B cell (primary cell): ENCODE measurements at regions not wholly inside any gene's neighbourhood (a gene's known extent, or its start where the extent isn't known, plus 50 kb on each side); places are given as distances from the start of the nearest gene placed in this dataset.
"Not testable (repeated sequence)": the region's sequence is repeated elsewhere in the genome, so short reads cannot be mapped to it uniquely, and the experiment has no call there.

ENCODE experiments used
- ATAC-seq: fragments of 200-7000 bp; cut with Tn5 transposase; one replicate; pipeline ENCODE4 v1.10.0; 2021; ENCODE audit warnings: low read depth, mild to moderate bottlenecking, moderate number of reproducible peaks, moderate library complexity
- CTCF ChIA-PET: fragments of 350-600 bp; sonication (Branson Sonifier 250); formaldehyde crosslinking; loops from one replicate; lab custom pipeline; 2021; ENCODE audit warnings: antibody characterized with exemption, inconsistent platforms; lab: Charles Lee
- POLR2A ChIA-PET: fragments of 350-600 bp; sonication (Branson Sonifier 250); formaldehyde crosslinking; loops from one replicate; lab custom pipeline; 2021; ENCODE audit warnings: antibody characterized with exemption; lab: Charles Lee
- DNase-seq: peaks from one replicate; pipeline ENCODE4 v3.0.0; 2013
- H2AFZ ChIP-seq: 2 replicates; pipeline ENCODE4 v1.6.1; 2012; ENCODE audit warnings: mild to moderate bottlenecking, low read depth, low read length; ENCODE audit not compliant: insufficient read depth, poor library complexity, severe bottlenecking
- H3K27ac ChIP-seq, 2 donors: 1 replicate in 1 of 2; 2 replicates in 1 of 2; pipeline ENCODE4 v1.5.1; 2012 to 2013; ENCODE audit warnings: low read length in 2 of 2, mild to moderate bottlenecking in 2 of 2, moderate library complexity in 1 of 2
- H3K27me3 ChIP-seq, 4 experiments: fragments of 200-600 bp in 1 of 4; sonication (generic) in 1 of 4; replicated peaks in 1 of 4; 1 replicate in 2 of 4; 2 replicates in 2 of 4; pipeline versions ENCODE4 v1.6.1 to v1.7.0; 2013 to 2016; ENCODE audit warnings: low read length in 3 of 4, mild to moderate bottlenecking in 2 of 4, mixed read lengths in 1 of 4, moderate library complexity in 1 of 4; ENCODE audit not compliant: insufficient read depth in 4 of 4, control insufficient read depth in 3 of 4; ENCODE audit errors: control extremely low read depth in 1 of 4
- H3K36me3 ChIP-seq, 2 experiments: replicated peaks in 1 of 2; 1 replicate in 1 of 2; 2 replicates in 1 of 2; pipeline versions ENCODE4 v1.6.1 to v1.7.1; 2013; ENCODE audit warnings: low read length in 1 of 2; ENCODE audit not compliant: insufficient read depth in 2 of 2, control insufficient read depth in 1 of 2; ENCODE audit errors: control extremely low read depth in 1 of 2, extremely low read depth in 1 of 2
- H3K4me1 ChIP-seq, 2 donors: fragments of 200-600 bp in 1 of 2; sonication (generic) in 1 of 2; 1 replicate in 1 of 2; 2 replicates in 1 of 2; pipeline versions ENCODE4 v1.5.1 to v1.6.1; 2013 to 2017; ENCODE audit warnings: low read length in 2 of 2; ENCODE audit not compliant: control insufficient read depth in 2 of 2, insufficient read depth in 2 of 2
- H3K4me2 ChIP-seq: replicated peaks from 2 replicates; pipeline ENCODE3; 2012; ENCODE audit warnings: mild to moderate bottlenecking, low read depth, low read length; ENCODE audit not compliant: poor library complexity, severe bottlenecking
- H3K4me3 ChIP-seq, 5 experiments: fragments of 200-600 bp in 1 of 5; sonication (generic) in 1 of 5; 1 replicate in 3 of 5; 2 replicates in 2 of 5; pipeline versions ENCODE4 v1.5.1 to v1.7.0; 2011 to 2016; ENCODE audit warnings: low read length in 4 of 5, mild to moderate bottlenecking in 4 of 5, low read depth in 2 of 5, control low read depth in 1 of 5, moderate library complexity in 1 of 5; ENCODE audit not compliant: insufficient read depth in 1 of 5; ENCODE audit errors: control extremely low read depth in 1 of 5, extremely low read depth in 1 of 5
- H3K79me2 ChIP-seq: fragments of 200-600 bp; sonication (generic); one replicate; pipeline ENCODE4 v1.6.0; 2016; ENCODE audit warnings: low read length; ENCODE audit not compliant: control insufficient read depth, insufficient read depth
- H3K9ac ChIP-seq: fragments of 200-600 bp; sonication (generic); 2 replicates; pipeline ENCODE4 v1.6.1; 2017; ENCODE audit warnings: mild to moderate bottlenecking, low read length, moderate library complexity
- H3K9me3 ChIP-seq, 3 donors: one replicate each; pipeline versions ENCODE4 v1.6.1 to v1.7.1; 2013; ENCODE audit warnings: low read length in 2 of 3; ENCODE audit not compliant: control insufficient read depth in 2 of 3, insufficient read depth in 1 of 3; ENCODE audit errors: control extremely low read depth in 1 of 3
- H4K20me1 ChIP-seq: 2 replicates; pipeline ENCODE4 v1.6.0; 2012; ENCODE audit warnings: mild to moderate bottlenecking, low read length; ENCODE audit not compliant: insufficient read depth, control insufficient read depth, poor library complexity, severe bottlenecking
- H3K27ac Mint-ChIP-seq: one replicate; pipeline ENCODE4 v1.8.0; 2021; ENCODE audit warnings: mixed read lengths
- H3K27me3 Mint-ChIP-seq: one replicate; pipeline ENCODE4 v1.8.0; 2021; ENCODE audit warnings: mixed read lengths
- H3K4me1 Mint-ChIP-seq: one replicate; pipeline ENCODE4 v1.8.0; 2021; ENCODE audit warnings: mixed read lengths
- H3K4me3 Mint-ChIP-seq: one replicate; pipeline ENCODE4 v1.8.0; 2021; ENCODE audit warnings: mixed read lengths
- H3K9me3 Mint-ChIP-seq: one replicate; pipeline ENCODE4 v1.8.0; 2022; ENCODE audit warnings: mixed read lengths; ENCODE audit not compliant: insufficient read depth
- EZH2 ChIP-seq: IDR thresholded peaks from 2 replicates; pipeline ENCODE4 v1.6.1; 2012; ENCODE audit warnings: borderline replicate concordance, low read depth, mild to moderate bottlenecking, moderate library complexity, low read length; ENCODE audit not compliant: insufficient read depth, poor library complexity, severe bottlenecking
- WGBS: methylation state at CpG from one replicate; pipeline ENCODE4 v1.1.5; 2013; ENCODE audit warnings: missing lambda C conversion rate; ENCODE audit not compliant: insufficient coverage; 5-methylcytosine and 5-hydroxymethylcytosine counted together
- intact Hi-C: fragments of 100-400 bp; cut with micrococcal nuclease; formaldehyde crosslinking; loops from one replicate; pipeline ENCODE4 v1.10.0; 2022
- TF ChIP-seq, protein P1 (sequence below): fragments of 200-600 bp; IDR thresholded peaks from one replicate; pipeline ENCODE4 v1.8.0; 2022; ENCODE audit warnings: antibody characterized with exemption, mild to moderate bottlenecking

DNA sequence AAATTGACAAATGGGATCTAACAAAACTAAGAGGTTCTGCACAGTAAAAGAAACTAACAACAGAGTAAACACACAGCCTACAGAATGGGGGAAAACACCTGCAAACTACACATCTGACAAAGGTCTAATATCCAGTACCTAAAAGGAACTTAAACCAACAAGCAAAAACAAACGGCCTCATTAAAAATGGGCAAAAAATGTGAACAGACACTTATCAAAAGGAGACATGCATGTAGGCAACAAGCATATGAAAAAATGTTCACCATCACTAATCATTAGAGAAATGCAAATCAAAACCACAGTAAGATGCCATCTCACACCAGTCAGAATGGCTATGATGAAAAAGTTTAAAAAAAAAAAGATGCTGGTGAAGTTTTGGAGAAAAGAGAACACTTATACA lies 197.4 kb downstream of the KBTBD2 start:
- ATAC-seq, result no peak
- ChIA-PET CTCF (interaction anchor here (2.8 kb wide), 1 partner anchor 249 kb away, joined by 9 read pairs; no protein-coding TSS in a partner anchor), POLR2A (no interaction called here)
- Histone ChIP-seq H3K4me2 (no peak overlapping the region), H4K20me1 (no peaks in the 10 kb centered on the region), H3K4me3 (no peak overlapping the region), H3K27ac (no peak overlapping the region), H3K9ac (no peak overlapping the region), H3K9me3 (peaks cover 0 to 2% (median 0%) of the 10 kb centered on the region in 3 donors), H3K27me3 (no peaks in the 10 kb centered on the region), H3K79me2 (no peaks in the 10 kb centered on the region), H3K4me1 (peaks cover 10 to 12% of the 10 kb centered on the region in 2 donors), H2AFZ (no peak overlapping the region), H3K36me3 (no peaks in the 10 kb centered on the region)
- intact Hi-C loops, result loop anchor here (5.0 to 10.0 kb wide), 3 partner anchors 248 to 1238 kb away; no protein-coding TSS in a partner anchor
- no peak overlapping the region for H3K27ac Mint-ChIP-seq
- peaks cover 16% of the 10 kb centered on the region for H3K4me1 Mint-ChIP-seq
- H3K9me3 Mint-ChIP-seq, result peaks cover 8% of the 10 kb centered on the region
- TF ChIP-seq EZH2, result no peak
- TF ChIP-seq, protein P1, sequence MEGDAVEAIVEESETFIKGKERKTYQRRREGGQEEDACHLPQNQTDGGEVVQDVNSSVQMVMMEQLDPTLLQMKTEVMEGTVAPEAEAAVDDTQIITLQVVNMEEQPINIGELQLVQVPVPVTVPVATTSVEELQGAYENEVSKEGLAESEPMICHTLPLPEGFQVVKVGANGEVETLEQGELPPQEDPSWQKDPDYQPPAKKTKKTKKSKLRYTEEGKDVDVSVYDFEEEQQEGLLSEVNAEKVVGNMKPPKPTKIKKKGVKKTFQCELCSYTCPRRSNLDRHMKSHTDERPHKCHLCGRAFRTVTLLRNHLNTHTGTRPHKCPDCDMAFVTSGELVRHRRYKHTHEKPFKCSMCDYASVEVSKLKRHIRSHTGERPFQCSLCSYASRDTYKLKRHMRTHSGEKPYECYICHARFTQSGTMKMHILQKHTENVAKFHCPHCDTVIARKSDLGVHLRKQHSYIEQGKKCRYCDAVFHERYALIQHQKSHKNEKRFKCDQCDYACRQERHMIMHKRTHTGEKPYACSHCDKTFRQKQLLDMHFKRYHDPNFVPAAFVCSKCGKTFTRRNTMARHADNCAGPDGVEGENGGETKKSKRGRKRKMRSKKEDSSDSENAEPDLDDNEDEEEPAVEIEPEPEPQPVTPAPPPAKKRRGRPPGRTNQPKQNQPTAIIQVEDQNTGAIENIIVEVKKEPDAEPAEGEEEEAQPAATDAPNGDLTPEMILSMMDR, result no peak
- H3K4me3 Mint-ChIP-seq, result no peak overlapping the region
- DNase-seq, result no peak
- no CpG with 5 or more reads among the region's 1 CpG for WGBS
- no peaks in the 10 kb centered on the region for H3K27me3 Mint-ChIP-seq

DNA sequence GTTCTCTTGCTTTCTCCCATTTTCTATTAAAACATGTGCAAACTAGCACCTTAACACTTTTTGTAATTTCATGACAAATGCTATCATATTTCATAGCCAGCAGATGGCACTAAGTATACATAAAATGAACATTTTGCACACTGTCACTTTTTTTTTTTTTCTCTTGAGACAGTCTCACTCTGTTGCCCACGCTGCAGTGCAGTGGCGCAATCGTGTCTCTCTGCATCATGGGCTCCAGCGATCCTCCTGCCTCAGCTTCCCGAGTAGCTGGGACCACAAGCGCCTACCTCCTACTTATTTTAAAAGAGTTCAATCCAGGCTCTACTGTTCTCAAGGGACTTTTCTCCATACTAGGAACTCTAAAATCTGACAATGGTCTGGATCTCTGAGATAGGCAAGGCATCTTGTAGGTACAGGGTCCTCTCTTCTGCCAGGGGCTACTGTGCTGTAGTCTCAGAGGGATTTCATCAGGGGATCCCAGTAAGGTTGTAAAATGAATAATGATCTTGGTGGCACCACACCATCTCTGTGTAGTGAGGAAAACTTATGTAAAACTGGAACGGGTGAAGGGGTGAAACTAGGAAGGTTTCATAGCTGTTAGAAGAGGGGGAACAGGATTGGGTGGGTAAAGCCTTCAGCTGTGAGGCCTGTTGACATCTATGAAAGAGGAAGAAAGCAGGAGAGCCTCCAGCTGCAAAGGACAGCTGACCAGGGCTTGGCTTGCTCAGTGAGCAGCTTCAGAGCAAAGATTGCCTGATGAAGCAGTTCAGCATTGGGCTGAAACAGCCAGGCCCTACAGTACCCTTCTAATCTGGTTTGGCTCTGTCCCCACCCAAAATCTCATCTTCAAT lies 196.9 kb downstream of the AVL9 start:
- TF ChIP-seq, protein P1, result peak; percentile 68
- peak overlapping the region; percentile 74 for H3K4me3 Mint-ChIP-seq
- Histone ChIP-seq H2AFZ (peak overlapping the region; percentile 62), H3K4me3 (peak overlapping the region in 4 of 5 experiments; percentile 2 to 26 (median 14)), H3K9ac (peak overlapping the region; percentile 14), H3K4me2 (peak overlapping the region; percentile 57), H3K4me1 (peaks cover 10 to 12% of the 10 kb centered on the region in 2 donors), H3K27ac (peak overlapping the region in 1 of 2 donors; percentile 18)
- CTCF ChIA-PET, result interaction anchor here (1.4 to 2.8 kb wide), 5 partner anchors 73 to 1240 kb away, joined by 3 to 10 read pairs (median 9); no protein-coding TSS in a partner anchor
- H3K9me3 Mint-ChIP-seq, H3K9me3 ChIP-seq, H3K27me3 Mint-ChIP-seq, H3K27me3 ChIP-seq, H4K20me1 ChIP-seq, H3K79me2 ChIP-seq, POLR2A ChIA-PET, H3K36me3 ChIP-seq: not testable (repeated sequence)
- intact Hi-C loops, result loop anchor here (2.0 to 10.0 kb wide), 5 partner anchors 155 to 1240 kb away; partner anchors contain the start of gene RP9
- peak overlapping the region; percentile 81 for H3K27ac Mint-ChIP-seq
- ATAC-seq, result peak; percentile 83
- peaks cover 16% of the 10 kb centered on the region for H3K4me1 Mint-ChIP-seq
- peak; percentile 57 for DNase-seq
- 0% methylated on average over 5 of the region's 7 CpGs for WGBS

DNA sequence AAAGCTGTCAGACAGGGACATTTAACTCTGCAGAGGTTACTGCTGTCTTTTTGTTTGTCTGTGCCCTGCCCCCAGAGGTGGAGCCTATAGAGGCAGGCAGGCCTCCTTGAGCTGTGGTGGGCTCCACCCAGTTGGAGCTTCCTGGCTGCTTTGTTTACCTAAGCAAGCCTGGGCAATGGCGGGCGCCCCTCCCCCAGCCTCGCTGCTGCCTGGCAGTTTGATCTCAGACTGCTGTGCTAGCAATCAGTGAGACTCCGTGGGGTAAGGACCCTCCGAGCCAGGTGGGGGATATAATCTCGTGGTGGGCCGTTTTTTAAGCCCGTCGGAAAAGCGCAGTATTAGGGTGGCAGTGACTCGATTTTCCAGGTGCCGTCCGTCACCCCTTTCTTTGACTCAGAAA lies 192.8 kb downstream of the AVL9 start:
- POLR2A ChIA-PET, CTCF ChIA-PET: not testable (repeated sequence)
- 95% methylated on average over 10 of the region's 13 CpGs for WGBS

More for the DNA sequence above, 192.8 kb downstream of the AVL9 start:
- H3K27me3 ChIP-seq, H2AFZ ChIP-seq, H3K4me3 Mint-ChIP-seq, H3K79me2 ChIP-seq, H3K4me2 ChIP-seq, intact Hi-C loops, H3K9me3 Mint-ChIP-seq, DNase-seq, H3K9me3 ChIP-seq, H3K4me3 ChIP-seq, H3K9ac ChIP-seq, H3K27ac ChIP-seq, H3K27me3 Mint-ChIP-seq, H3K27ac Mint-ChIP-seq, H3K36me3 ChIP-seq, H4K20me1 ChIP-seq, ATAC-seq: not testable (repeated sequence)
- peaks cover 14% of the 10 kb centered on the region for H3K4me1 Mint-ChIP-seq
- H3K4me1 ChIP-seq, result peaks cover 10 to 11% of the 10 kb centered on the region in 2 donors
